SK-N-MC (cell line): ENCODE measurements at regions not wholly inside any gene's neighbourhood (a gene's known extent, or its start where the extent isn't known, plus 50 kb on each side); places are given as distances from the start of the nearest gene placed in this dataset.

Experiments
- EZH2 ChIP-seq: fragments of 200-600 bp; sonication (generic); IDR thresholded peaks from one replicate; pipeline ENCODE4 v1.6.1; 2017; ENCODE audit warnings: antibody characterized with exemption
- POLR2AphosphoS5 ChIP-seq: IDR thresholded peaks from 2 replicates; pipeline ENCODE4 v1.6.1; 2012; ENCODE audit warnings: mild to moderate bottlenecking, low read depth, low read length, borderline replicate concordance

- TF ChIP-seq EZH2: no peak
- TF ChIP-seq POLR2AphosphoS5: no peak
Observed at GRCh38 chr5:39660020-39660419, 235.2 kb upstream of the DAB2 start.
